ENCODE measurements at regions not wholly inside any gene's neighbourhood (a gene's known extent, or its start where the extent isn't known, plus 50 kb on each side); places are given as distances from the start of the nearest gene placed in this dataset.
"Not testable (repeated sequence)": the region's sequence is repeated elsewhere in the genome, so short reads cannot be mapped to it uniquely, and the experiment has no call there.

- DNase-seq = no peak
- intact Hi-C loops (cut with DNase I, micrococcal nuclease) = no loop called here
- ChIA-PET CTCF (no interaction called here), POLR2A (no interaction called here)
- no peak for ATAC-seq
- Mint-ChIP-seq H3K4me3 (no peak overlapping the region), H3K4me1 (no peaks in the 10 kb centered on the region), H3K9me3 (ENCODE audit: low read depth) (no peaks in the 10 kb centered on the region), H3K36me3 (ENCODE audit: low read depth) (no peaks in the 10 kb centered on the region), H3K27ac (no peak overlapping the region), H3K27me3 (no peaks in the 10 kb centered on the region)
These were observed 508.7 kb upstream of the HTR2C start for GRCh38 chrX:114075073-114075673.

GRCh38 chrX:114073926-114074325 lies 510.0 kb upstream of the HTR2C start:
- no peaks in the 10 kb centered on the region for H3K27me3 Mint-ChIP-seq
- intact Hi-C loops (cut with DNase I, micrococcal nuclease) = no loop called here
- no peak overlapping the region for H3K27ac Mint-ChIP-seq
- H3K4me3 Mint-ChIP-seq = no peak overlapping the region
- H3K9me3 Mint-ChIP-seq (ENCODE audit: low read depth) = no peaks in the 10 kb centered on the region
- DNase-seq = no peak
- CTCF ChIA-PET = no interaction called here
- ATAC-seq = no peak
- H3K36me3 Mint-ChIP-seq (ENCODE audit: low read depth) = no peaks in the 10 kb centered on the region
- H3K4me1 Mint-ChIP-seq = no peaks in the 10 kb centered on the region
- POLR2A ChIA-PET = no interaction called here

- POLR2A ChIA-PET = no interaction called here
- ATAC-seq (no peak), DNase-seq (no peak)
- CTCF ChIA-PET = interaction anchor here (0.5 kb wide), 1 partner anchor 532 kb away, joined by 3 read pairs; no protein-coding TSS in a partner anchor
- Mint-ChIP-seq H3K9me3 (ENCODE audit: low read depth) (no peaks in the 10 kb centered on the region), H3K36me3 (ENCODE audit: low read depth) (no peaks in the 10 kb centered on the region), H3K27ac (no peak overlapping the region), H3K4me1 (no peaks in the 10 kb centered on the region), H3K4me3 (no peak overlapping the region), H3K27me3 (no peaks in the 10 kb centered on the region)
- intact Hi-C loops (cut with DNase I, micrococcal nuclease) = no loop called here
These were observed 512.5 kb upstream of the HTR2C start for GRCh38 chrX:114071412-114071811.

- H3K36me3 Mint-ChIP-seq (ENCODE audit: low read depth) = no peaks in the 10 kb centered on the region
- no peak for ATAC-seq
- H3K4me1 Mint-ChIP-seq = no peaks in the 10 kb centered on the region
- H3K9me3 Mint-ChIP-seq (ENCODE audit: low read depth) = peaks cover 2% of the 10 kb centered on the region
- no peak for DNase-seq
- H3K4me3 Mint-ChIP-seq = no peak overlapping the region
- CTCF ChIA-PET = no interaction called here
- no peaks in the 10 kb centered on the region for H3K27me3 Mint-ChIP-seq
- no peak overlapping the region for H3K27ac Mint-ChIP-seq
- POLR2A ChIA-PET = no interaction called here
- intact Hi-C loops (cut with DNase I, micrococcal nuclease) = no loop called here
These were observed 518.2 kb upstream of the HTR2C start for GRCh38 chrX:114065577-114066223.

- intact Hi-C loops (cut with DNase I, micrococcal nuclease) = no loop called here
- no peaks in the 10 kb centered on the region for H3K27me3 Mint-ChIP-seq
- POLR2A ChIA-PET = no interaction called here
- ATAC-seq (no peak), DNase-seq (no peak)
- no peak overlapping the region for H3K27ac Mint-ChIP-seq
- H3K4me3 Mint-ChIP-seq = no peak overlapping the region
- peaks cover 2% of the 10 kb centered on the region for H3K9me3 Mint-ChIP-seq (ENCODE audit: low read depth)
- H3K4me1 Mint-ChIP-seq = no peaks in the 10 kb centered on the region
- H3K36me3 Mint-ChIP-seq (ENCODE audit: low read depth) = no peaks in the 10 kb centered on the region
- CTCF ChIA-PET = no interaction called here
These were observed 522.7 kb upstream of the HTR2C start for GRCh38 chrX:114061226-114061625.

GRCh38 chrX:114058988-114059418 lies 524.9 kb upstream of the HTR2C start:
- intact Hi-C loops (cut with DNase I, micrococcal nuclease) = no loop called here
- Mint-ChIP-seq H3K27ac (no peak overlapping the region), H3K4me3 (no peak overlapping the region), H3K4me1 (no peaks in the 10 kb centered on the region), H3K27me3 (no peaks in the 10 kb centered on the region), H3K36me3 (ENCODE audit: low read depth) (no peaks in the 10 kb centered on the region), H3K9me3 (ENCODE audit: low read depth) (peaks cover 2% of the 10 kb centered on the region)
- ATAC-seq (no peak), DNase-seq (no peak)
- ChIA-PET POLR2A (no interaction called here), CTCF (interaction anchor here (0.7 kb wide), 1 partner anchor 1584 kb away, joined by 3 read pairs; no protein-coding TSS in a partner anchor)

GRCh38 chrX:114057422-114057821 lies 526.5 kb upstream of the HTR2C start:
- ATAC-seq; H3K27ac Mint-ChIP-seq; DNase-seq; H3K36me3 Mint-ChIP-seq (ENCODE audit: low read depth); H3K4me1 Mint-ChIP-seq; intact Hi-C loops (cut with DNase I, micrococcal nuclease); H3K27me3 Mint-ChIP-seq; H3K9me3 Mint-ChIP-seq (ENCODE audit: low read depth); POLR2A ChIA-PET; H3K4me3 Mint-ChIP-seq: not testable (repeated sequence)
- CTCF ChIA-PET = interaction anchor here (0.6 kb wide), 1 partner anchor 1591 kb away, joined by 3 read pairs; no protein-coding TSS in a partner anchor

GRCh38 chrX:114051667-114052315 lies 532.1 kb upstream of the HTR2C start:
- ChIA-PET POLR2A (no interaction called here), CTCF (no interaction called here)
- Mint-ChIP-seq H3K27me3 (no peaks in the 10 kb centered on the region), H3K4me3 (no peak overlapping the region), H3K4me1 (no peaks in the 10 kb centered on the region), H3K27ac (no peak overlapping the region), H3K36me3 (ENCODE audit: low read depth) (no peaks in the 10 kb centered on the region), H3K9me3 (ENCODE audit: low read depth) (no peaks in the 10 kb centered on the region)
- DNase-seq = no peak
- intact Hi-C loops (cut with DNase I, micrococcal nuclease) = no loop called here
- ATAC-seq = no peak

- Mint-ChIP-seq H3K27ac (no peak overlapping the region), H3K36me3 (ENCODE audit: low read depth) (no peaks in the 10 kb centered on the region), H3K4me1 (no peaks in the 10 kb centered on the region), H3K27me3 (no peaks in the 10 kb centered on the region), H3K9me3 (ENCODE audit: low read depth) (no peaks in the 10 kb centered on the region), H3K4me3 (no peak overlapping the region)
- DNase-seq = no peak
- CTCF ChIA-PET = no interaction called here
- POLR2A ChIA-PET = no interaction called here
- ATAC-seq = no peak
- intact Hi-C loops (cut with DNase I, micrococcal nuclease) = no loop called here
These were observed 533.6 kb upstream of the HTR2C start for GRCh38 chrX:114050075-114050796.

GRCh38 chrX:114049063-114049462 lies 534.8 kb upstream of the HTR2C start:
- H3K27me3 Mint-ChIP-seq = no peaks in the 10 kb centered on the region
- no peaks in the 10 kb centered on the region for H3K4me1 Mint-ChIP-seq
- H3K4me3 Mint-ChIP-seq = no peak overlapping the region
- ATAC-seq = no peak
- H3K27ac Mint-ChIP-seq = no peak overlapping the region
- DNase-seq = no peak
- ChIA-PET POLR2A (no interaction called here), CTCF (no interaction called here)
- intact Hi-C loops (cut with DNase I, micrococcal nuclease) = no loop called here
- no peaks in the 10 kb centered on the region for H3K9me3 Mint-ChIP-seq (ENCODE audit: low read depth)
- H3K36me3 Mint-ChIP-seq (ENCODE audit: low read depth) = no peaks in the 10 kb centered on the region

- no peak for DNase-seq
- ATAC-seq = no peak
- Mint-ChIP-seq H3K4me1 (no peaks in the 10 kb centered on the region), H3K9me3 (ENCODE audit: low read depth) (no peaks in the 10 kb centered on the region), H3K36me3 (ENCODE audit: low read depth) (no peaks in the 10 kb centered on the region), H3K27ac (no peak overlapping the region), H3K4me3 (no peak overlapping the region), H3K27me3 (no peaks in the 10 kb centered on the region)
- ChIA-PET CTCF (no interaction called here), POLR2A (no interaction called here)
- intact Hi-C loops (cut with DNase I, micrococcal nuclease) = no loop called here
These were observed 536.3 kb upstream of the HTR2C start for GRCh38 chrX:114047558-114047957.

Data from activated CD4-positive, alpha-beta T cell treated with anti-CD3 and anti-CD28 coated beads for 36 hours (primary cell).